OCI-LY1 (cell line): ENCODE measurements at regions not wholly inside any gene's neighbourhood (a gene's known extent, or its start where the extent isn't known, plus 50 kb on each side); places are given as distances from the start of the nearest gene placed in this dataset.
"Not testable (repeated sequence)": the region's sequence is repeated elsewhere in the genome, so short reads cannot be mapped to it uniquely, and the experiment has no call there.

Experiments used
- H2AFZ ChIP-seq: fragments of 200-600 bp; sonication (generic), shearing (Covaris generic); 2 replicates; pipeline ENCODE4 v1.6.0; 2014; ENCODE audit warnings: antibody characterized with exemption, mild to moderate bottlenecking, low read length
- H3F3A ChIP-seq: fragments of 200-600 bp; sonication (generic), shearing (Covaris generic); 2 replicates; pipeline ENCODE4 v1.6.0; 2014; ENCODE audit warnings: mild to moderate bottlenecking, antibody characterized with exemption, low read length, moderate library complexity; ENCODE audit not compliant: insufficient read depth
- H3K27ac ChIP-seq: fragments of 200-600 bp; sonication (generic); 2 replicates; pipeline ENCODE4 v1.5.1; 2014; ENCODE audit warnings: low read length, mixed run types, mild to moderate bottlenecking, low read depth; ENCODE audit not compliant: poor library complexity, severe bottlenecking
- H3K27me3 ChIP-seq: fragments of 200-600 bp; sonication (generic); 2 replicates; pipeline ENCODE4 v1.6.0; 2014; ENCODE audit warnings: antibody characterized with exemption, mild to moderate bottlenecking, low read length, moderate library complexity; ENCODE audit not compliant: insufficient read depth
- H3K36me3 ChIP-seq: fragments of 200-600 bp; sonication (generic); 2 replicates; pipeline ENCODE4 v1.6.1; 2014; ENCODE audit warnings: mild to moderate bottlenecking, antibody characterized with exemption, low read length, moderate library complexity, mixed read lengths; ENCODE audit not compliant: insufficient read depth
- H3K4me1 ChIP-seq: fragments of 200-600 bp; sonication (generic); 2 replicates; pipeline ENCODE4 v1.5.1; 2014; ENCODE audit warnings: mild to moderate bottlenecking, low read length, moderate library complexity; ENCODE audit not compliant: insufficient read depth, severe bottlenecking
- H3K4me2 ChIP-seq: fragments of 200-600 bp; sonication (generic), shearing (Covaris generic); 2 replicates; pipeline ENCODE4 v1.6.1; 2014; ENCODE audit warnings: low read length
- H3K4me3 ChIP-seq: fragments of 200-600 bp; sonication (generic); 2 replicates; pipeline ENCODE4 v1.5.1; 2014; ENCODE audit warnings: low read length, low read depth, mild to moderate bottlenecking, mixed read lengths; ENCODE audit not compliant: poor library complexity, severe bottlenecking
- H3K79me2 ChIP-seq: fragments of 200-600 bp; shearing (Covaris generic); 2 replicates; pipeline ENCODE4 v1.6.1; 2016; ENCODE audit warnings: mixed run types, low read length, mixed read lengths; ENCODE audit not compliant: insufficient read depth
- H3K9ac ChIP-seq: fragments of 200-600 bp; sonication (generic), shearing (Covaris generic); 2 replicates; pipeline ENCODE4 v1.6.1; 2014; ENCODE audit warnings: mild to moderate bottlenecking, low read length, mixed read lengths
- H3K9me2 ChIP-seq: fragments of 200-600 bp; sonication (generic), shearing (Covaris generic); 2 replicates; pipeline ENCODE4 v1.6.1; 2014; ENCODE audit warnings: low read depth, mild to moderate bottlenecking, low read length, mixed read lengths
- H3K9me3 ChIP-seq: fragments of 200-600 bp; shearing (Covaris generic); 2 replicates; pipeline ENCODE4 v1.6.1; 2014; ENCODE audit warnings: low read length, mixed read lengths
- H4K20me1 ChIP-seq: fragments of 200-600 bp; sonication (generic), shearing (Covaris generic); 2 replicates; pipeline ENCODE4 v1.6.0; 2016; ENCODE audit warnings: mild to moderate bottlenecking, low read length; ENCODE audit not compliant: insufficient read depth
- EZH2 ChIP-seq: fragments of 200-600 bp; sonication (generic), shearing (Covaris generic); IDR thresholded peaks from 2 replicates; pipeline ENCODE4 v1.8.0; 2017; ENCODE audit warnings: borderline replicate concordance, mixed run types, mild to moderate bottlenecking, antibody characterized with exemption, low read length, moderate library complexity, mixed read lengths
- TF ChIP-seq, protein P1 (sequence below): fragments of 200-600 bp; sonication (generic), shearing (Covaris generic); IDR thresholded peaks from 2 replicates; pipeline ENCODE4 v1.5.1; 2017; ENCODE audit warnings: mild to moderate bottlenecking, antibody characterized with exemption, low read length, moderate library complexity, mixed read lengths

- Histone ChIP-seq H3K4me1 (peaks cover 4% of the 10 kb centered on the region), H3K27ac (no peak overlapping the region), H2AFZ (no peak overlapping the region), H4K20me1 (no peaks in the 10 kb centered on the region), H3K9me3 (no peaks in the 10 kb centered on the region), H3K27me3 (no peaks in the 10 kb centered on the region), H3F3A (no peaks in the 10 kb centered on the region), H3K9ac (no peak overlapping the region), H3K36me3 (no peaks in the 10 kb centered on the region), H3K4me3 (no peak overlapping the region), H3K79me2 (no peaks in the 10 kb centered on the region), H3K9me2 (no peaks in the 10 kb centered on the region), H3K4me2 (no peak overlapping the region)
- TF ChIP-seq EZH2, result no peak
- TF ChIP-seq, protein P1, sequence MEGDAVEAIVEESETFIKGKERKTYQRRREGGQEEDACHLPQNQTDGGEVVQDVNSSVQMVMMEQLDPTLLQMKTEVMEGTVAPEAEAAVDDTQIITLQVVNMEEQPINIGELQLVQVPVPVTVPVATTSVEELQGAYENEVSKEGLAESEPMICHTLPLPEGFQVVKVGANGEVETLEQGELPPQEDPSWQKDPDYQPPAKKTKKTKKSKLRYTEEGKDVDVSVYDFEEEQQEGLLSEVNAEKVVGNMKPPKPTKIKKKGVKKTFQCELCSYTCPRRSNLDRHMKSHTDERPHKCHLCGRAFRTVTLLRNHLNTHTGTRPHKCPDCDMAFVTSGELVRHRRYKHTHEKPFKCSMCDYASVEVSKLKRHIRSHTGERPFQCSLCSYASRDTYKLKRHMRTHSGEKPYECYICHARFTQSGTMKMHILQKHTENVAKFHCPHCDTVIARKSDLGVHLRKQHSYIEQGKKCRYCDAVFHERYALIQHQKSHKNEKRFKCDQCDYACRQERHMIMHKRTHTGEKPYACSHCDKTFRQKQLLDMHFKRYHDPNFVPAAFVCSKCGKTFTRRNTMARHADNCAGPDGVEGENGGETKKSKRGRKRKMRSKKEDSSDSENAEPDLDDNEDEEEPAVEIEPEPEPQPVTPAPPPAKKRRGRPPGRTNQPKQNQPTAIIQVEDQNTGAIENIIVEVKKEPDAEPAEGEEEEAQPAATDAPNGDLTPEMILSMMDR, result peak; percentile 79
These were observed 102.7 kb upstream of the CHD2 start for GRCh38 chr15:92797168-92798052.

- H3K9ac ChIP-seq, result no peak overlapping the region
- H2AFZ ChIP-seq, result no peak overlapping the region
- TF ChIP-seq, protein P1, result no peak
- TF ChIP-seq EZH2, result no peak
- H3K27me3 ChIP-seq, result no peaks in the 10 kb centered on the region
- no peak overlapping the region for H3K27ac ChIP-seq
- H3K4me3 ChIP-seq, result no peak overlapping the region
- no peaks in the 10 kb centered on the region for H3K9me3 ChIP-seq
- H3K9me2 ChIP-seq, result no peaks in the 10 kb centered on the region
- no peaks in the 10 kb centered on the region for H3K36me3 ChIP-seq
- no peaks in the 10 kb centered on the region for H4K20me1 ChIP-seq
- H3F3A ChIP-seq, result no peaks in the 10 kb centered on the region
- H3K79me2 ChIP-seq, result no peaks in the 10 kb centered on the region
- H3K4me1 ChIP-seq, result peaks cover 12% of the 10 kb centered on the region
- no peak overlapping the region for H3K4me2 ChIP-seq
These were observed 100.1 kb upstream of the CHD2 start for GRCh38 chr15:92800013-92800412.

- not testable (repeated sequence) for H3K27ac ChIP-seq, H3K9ac ChIP-seq
These were observed 99.6 kb upstream of the CHD2 start for GRCh38 chr15:92800416-92801055.

DNA sequence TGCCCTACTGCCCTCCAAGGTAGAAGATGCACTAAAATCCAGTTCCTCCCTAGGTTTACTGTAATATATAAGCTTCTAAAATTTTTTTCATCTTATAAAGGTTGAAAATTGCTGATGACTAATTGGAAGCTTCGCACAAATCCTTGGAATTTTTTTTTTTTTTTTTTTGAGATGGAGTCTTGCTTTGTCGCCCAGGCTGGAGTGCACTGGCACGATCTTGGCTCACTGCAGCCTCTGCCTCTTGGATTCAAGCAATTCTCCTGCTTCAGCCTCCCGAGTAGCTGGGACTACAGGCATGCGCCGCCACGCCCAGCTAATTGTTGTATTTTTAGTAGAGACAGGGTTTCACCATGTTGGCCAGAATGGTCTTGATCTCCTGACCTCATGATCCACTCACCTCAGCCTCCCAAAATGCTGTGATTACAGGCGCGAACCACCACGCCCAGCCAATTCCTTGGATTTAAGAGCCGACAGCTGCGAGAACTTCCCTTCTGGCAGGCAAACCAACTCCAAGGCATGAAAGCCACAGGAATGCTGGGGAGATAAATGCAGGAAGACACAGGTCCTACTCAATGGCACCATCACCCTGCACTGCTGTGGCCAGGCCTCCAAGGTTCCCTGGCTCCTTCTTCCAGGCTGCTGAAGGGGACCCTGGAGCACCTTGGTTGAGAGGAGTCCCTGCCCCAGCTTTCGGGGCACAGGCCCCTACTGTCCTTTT, 98.9 kb upstream of the CHD2 start:
- not testable (repeated sequence) for H3K36me3 ChIP-seq, H4K20me1 ChIP-seq, H3K4me2 ChIP-seq, H3K9me3 ChIP-seq, H3F3A ChIP-seq, H3K9ac ChIP-seq, H3K27me3 ChIP-seq, H3K4me3 ChIP-seq, H2AFZ ChIP-seq, H3K79me2 ChIP-seq, H3K27ac ChIP-seq, H3K9me2 ChIP-seq
- H3K4me1 ChIP-seq, result peaks cover 16% of the 10 kb centered on the region

More at GRCh38 chr15:92800416-92801055, 99.6 kb upstream of the CHD2 start:
- not testable (repeated sequence) for H3F3A ChIP-seq, H3K4me2 ChIP-seq, H3K4me3 ChIP-seq, H3K36me3 ChIP-seq, H4K20me1 ChIP-seq, H3K9me2 ChIP-seq, H3K79me2 ChIP-seq, H2AFZ ChIP-seq, H3K27me3 ChIP-seq, H3K9me3 ChIP-seq
- H3K4me1 ChIP-seq, result peaks cover 16% of the 10 kb centered on the region
